Activated CD8-positive, alpha-beta memory T cell treated with anti-CD3 and anti-CD28 coated beads, Interleukin-2, amount 50 U/mL, for 1 hour (primary cell): ENCODE measurements at regions not wholly inside any gene's neighbourhood (a gene's known extent, or its start where the extent isn't known, plus 50 kb on each side); places are given as distances from the start of the nearest gene placed in this dataset.

Experiments used
- DNase-seq: peaks from one replicate; pipeline ENCODE4 v3.0.0-alpha.2; 2020; ENCODE audit errors: extremely low read depth

DNA sequence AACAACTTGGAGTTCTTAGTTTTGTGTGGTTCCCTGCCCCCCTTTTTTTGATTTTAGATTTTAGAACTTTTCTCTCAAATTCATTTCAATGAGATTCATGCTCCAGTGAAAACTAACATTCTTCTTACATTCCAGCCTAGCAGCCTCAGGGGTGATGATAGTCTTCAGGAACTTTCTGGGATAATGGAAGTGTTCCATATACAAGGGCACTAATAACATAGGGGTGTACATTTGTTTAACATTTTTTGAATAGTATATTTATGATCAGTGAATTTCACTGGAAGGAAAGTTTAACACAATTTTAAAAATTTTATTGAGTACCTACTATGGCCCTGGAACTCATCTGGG is 61.4 kb upstream of the ZNF648 start:
- DNase-seq: no peak

DNA sequence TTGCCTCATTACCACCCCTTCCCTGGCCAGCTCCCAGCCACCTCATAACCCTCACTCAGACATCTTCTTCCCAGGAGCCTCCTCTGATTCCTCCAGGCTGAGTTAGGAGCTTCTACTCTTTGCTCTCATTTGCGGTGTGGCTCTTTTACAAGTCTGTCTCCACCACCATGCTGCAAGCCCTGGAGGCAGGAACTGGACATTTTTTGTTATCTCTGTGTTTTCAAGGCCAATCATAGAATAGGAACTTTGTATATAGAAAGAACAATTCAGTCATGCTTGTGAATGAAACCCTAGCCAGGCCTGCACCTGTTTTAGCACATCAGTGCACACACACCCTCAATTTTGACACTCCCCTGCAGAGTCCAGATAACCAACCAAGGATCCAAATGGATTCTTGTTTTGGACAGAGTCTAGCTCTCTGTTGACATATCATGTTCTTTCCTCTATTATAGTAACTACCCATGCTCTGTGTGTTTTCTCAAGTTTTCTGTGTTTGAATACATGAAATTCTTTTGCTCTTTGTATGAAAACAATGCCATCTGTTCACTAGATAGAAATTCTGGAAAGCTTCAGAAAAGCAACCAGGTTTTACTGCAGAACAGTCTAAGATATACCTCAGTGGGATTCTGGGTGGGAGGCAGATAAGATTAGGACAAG is 60.9 kb upstream of the ZNF648 start:
- DNase-seq: no peak

DNA sequence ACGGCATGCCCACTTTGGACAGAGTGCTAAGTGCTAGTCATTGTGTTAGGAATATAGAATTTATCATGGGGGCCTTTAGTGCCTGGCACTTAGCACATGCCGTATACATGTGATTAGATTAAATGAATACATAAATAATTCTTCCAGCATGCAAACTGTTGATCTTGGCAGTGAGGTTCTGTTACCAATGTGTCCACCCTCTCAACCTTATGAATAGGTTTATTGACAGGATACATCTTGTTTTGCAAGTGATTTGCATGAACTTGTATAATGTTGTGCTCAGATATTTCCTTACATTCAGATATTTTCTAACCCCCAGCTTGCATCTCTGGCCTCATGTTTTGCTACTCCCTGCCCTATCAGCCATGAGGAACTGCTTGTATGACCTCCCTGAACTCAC is 60.3 kb upstream of the ZNF648 start:
- no peak for DNase-seq

DNA sequence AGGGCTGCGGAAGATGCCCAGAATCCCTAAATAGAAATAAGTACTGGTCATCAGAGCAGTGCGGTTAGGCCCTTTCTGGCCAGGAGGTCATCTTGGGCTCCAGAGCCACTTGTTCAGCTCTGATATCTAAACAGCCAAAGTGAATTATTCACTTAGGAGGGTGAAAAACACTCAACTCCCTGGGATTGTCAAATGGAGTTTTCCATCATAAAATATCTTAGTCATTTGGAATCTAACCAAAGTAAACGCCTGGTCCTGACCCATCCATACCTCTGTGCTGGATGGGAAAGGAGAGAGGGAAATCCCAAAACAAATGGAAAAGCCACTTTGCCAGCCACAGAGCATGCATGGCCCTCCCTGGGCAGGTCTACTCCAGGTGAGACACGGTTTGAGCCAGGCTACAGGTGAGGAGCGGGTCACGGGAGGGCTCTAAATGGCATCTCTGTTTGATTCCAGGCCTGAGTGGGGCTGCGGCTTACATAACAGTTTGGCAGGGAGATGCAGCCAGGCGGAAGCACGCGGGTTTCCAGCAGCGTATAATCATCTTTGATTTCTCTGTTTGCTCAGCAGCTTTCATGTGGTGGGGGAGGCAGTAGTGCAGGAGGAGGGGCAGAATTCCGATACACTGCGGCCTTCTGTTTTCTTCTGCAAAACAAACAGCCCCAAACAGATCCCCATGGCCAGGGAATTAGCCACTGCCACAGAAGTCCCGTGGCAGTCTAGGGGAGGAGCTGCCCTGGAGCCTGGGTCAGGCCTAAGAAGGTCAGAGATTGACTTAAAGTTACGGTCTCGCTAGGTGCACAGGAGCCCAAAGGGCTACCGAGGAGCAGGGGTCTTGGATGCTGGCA is 59.1 kb upstream of the ZNF648 start:
- DNase-seq: no peak

DNA sequence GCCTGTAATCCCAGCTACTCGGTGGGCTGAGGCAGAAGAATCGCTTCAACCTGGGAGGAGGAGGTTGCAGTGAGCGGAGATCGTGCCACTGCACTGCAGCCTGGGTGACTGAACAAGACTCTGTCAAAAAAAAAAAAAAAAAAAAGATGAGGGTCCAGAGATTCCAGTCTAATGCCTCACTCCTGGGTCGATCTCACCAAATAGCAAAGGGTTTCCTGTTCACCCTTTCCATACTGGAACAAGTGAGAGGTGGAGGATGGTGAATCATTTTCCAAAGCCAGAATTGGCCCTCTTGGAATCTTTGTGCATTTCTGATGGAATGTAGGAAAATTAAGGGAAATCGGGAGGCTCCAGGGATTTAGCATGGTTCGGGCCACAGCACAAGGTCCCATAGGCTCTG is 58.1 kb upstream of the ZNF648 start:
- DNase-seq: no peak

DNA sequence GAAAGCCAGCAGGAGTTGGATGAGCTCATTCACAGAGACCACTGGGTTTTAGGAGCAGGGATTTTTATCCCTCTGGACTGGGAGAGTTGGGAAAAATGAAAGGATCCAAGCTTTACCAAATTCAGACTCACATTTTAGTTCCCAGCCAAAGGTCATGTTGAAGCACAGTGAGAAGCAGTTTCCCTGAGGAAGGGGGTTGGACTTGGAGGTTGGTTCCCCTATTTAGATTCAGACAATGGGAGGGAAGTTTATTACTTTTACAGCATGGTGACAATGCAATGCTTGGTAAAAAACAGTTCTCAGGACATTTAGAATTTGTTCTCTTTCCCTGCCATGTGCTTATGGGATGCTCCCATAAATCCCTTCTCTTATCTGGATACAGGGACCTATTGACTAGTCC is 57.3 kb upstream of the ZNF648 start:
- no peak for DNase-seq

GRCh38 chr1:182114627-182115023 is 53.1 kb upstream of the ZNF648 start:
- no peak for DNase-seq

DNA sequence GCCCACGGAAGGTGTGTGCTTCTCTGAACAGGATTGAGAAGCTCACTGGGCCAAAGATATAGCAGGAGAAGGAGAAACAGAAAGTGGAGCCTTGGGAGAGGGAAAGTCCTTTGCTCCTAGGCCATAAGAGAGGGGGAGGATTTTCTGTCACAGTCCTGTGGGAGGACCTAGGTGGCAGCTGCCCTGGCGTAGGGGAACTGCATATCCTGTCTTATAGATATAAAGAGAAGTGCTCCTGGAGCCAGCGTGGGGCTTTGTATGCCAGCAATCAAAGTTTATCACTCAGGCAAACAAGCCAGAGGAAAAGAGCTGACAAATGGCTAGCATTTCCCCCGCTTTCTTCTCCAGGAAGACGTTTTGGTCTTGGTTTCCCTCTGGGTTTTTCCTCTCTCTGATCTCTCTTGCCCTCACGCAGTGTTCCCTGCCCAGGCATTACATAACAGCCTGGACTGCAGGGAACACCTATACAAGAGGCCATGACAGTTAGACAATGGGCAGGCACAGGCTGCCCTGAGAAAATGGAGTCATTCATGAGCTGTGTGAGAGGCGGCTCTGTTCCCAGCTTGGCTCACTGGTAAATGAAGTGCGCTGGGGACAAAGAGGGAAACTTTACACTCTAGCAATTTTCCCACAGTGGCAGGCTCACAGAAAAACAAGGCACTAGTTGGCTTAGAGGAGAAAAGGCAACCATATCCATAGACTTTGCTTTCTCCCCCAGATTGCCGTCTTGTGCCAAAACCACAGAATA is 52.5 kb upstream of the ZNF648 start:
- DNase-seq: no peak

DNA sequence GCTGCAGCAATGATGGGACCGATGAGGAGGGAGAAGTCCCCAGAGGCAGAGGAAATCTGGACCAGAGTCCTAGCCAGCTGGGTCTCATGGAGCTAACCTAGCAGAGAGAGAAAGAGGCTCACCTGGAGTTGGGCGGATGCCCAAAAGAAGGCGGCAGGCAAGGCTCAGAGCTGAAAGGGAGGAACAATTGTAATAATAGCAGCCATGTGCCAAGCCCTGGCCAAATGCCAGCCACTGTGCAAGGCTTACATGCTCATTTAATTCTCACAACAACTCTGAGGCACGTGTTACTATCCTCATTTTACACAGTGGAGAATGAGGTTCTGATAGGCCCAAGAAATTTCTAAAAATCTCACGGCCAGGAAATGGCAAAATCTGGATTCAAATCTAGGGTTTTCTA is 50.0 kb upstream of the ZNF648 start:
- no peak for DNase-seq
